ENCODE measurements at regions not wholly inside any gene's neighbourhood (a gene's known extent, or its start where the extent isn't known, plus 50 kb on each side); places are given as distances from the start of the nearest gene placed in this dataset.

- Histone ChIP-seq H3K27ac (ENCODE audit: low read depth, low read length) (no peak overlapping the region), H3K4me1 (ENCODE audit: control insufficient read depth in 2 of 2, insufficient read depth in 2 of 2, low read length in 2 of 2) (no peaks in the 10 kb centered on the region), H3K4me3 (ENCODE audit: low read length) (no peak overlapping the region), H3K36me3 (ENCODE audit: control insufficient read depth in 2 of 3, insufficient read depth in 3 of 3, low read length in 3 of 3) (no peaks in the 10 kb centered on the region), H3K27me3 (ENCODE audit: control insufficient read depth in 2 of 2, insufficient read depth in 2 of 2, low read length in 2 of 2) (no peaks in the 10 kb centered on the region), H3K9me3 (ENCODE audit: control insufficient read depth in 2 of 3, low read length in 3 of 3) (no peaks in the 10 kb centered on the region)
- ChIA-PET POLR2A (no interaction called here), CTCF (no interaction called here)
- Mint-ChIP-seq H3K27me3 (no peaks in the 10 kb centered on the region), H3K27ac (no peak overlapping the region), H3K4me3 (no peak overlapping the region), H3K4me1 (peaks cover 0 to 2% (median 0%) of the 10 kb centered on the region in 7 donors), H3K36me3 (no peaks in the 10 kb centered on the region), H3K9me3 (peaks cover 0 to 24% (median 12%) of the 10 kb centered on the region in 11 donors)
- DNase-seq (no peak), ATAC-seq (no peak)
- intact Hi-C loops (cut with micrococcal nuclease): no loop called here
Measured at GRCh38 chr11:16494918-16495691, 138.8 kb upstream of the SOX6 start.

- no peak overlapping the region for H3K27ac Mint-ChIP-seq
Measured at GRCh38 chr11:16484434-16484833, 128.1 kb upstream of the SOX6 start.

GRCh38 chr11:16474659-16475058 is 118.3 kb upstream of the SOX6 start:
- H3K9me3 ChIP-seq (ENCODE audit: control insufficient read depth in 2 of 3, low read length in 3 of 3): no peaks in the 10 kb centered on the region
- no peak for DNase-seq
- Mint-ChIP-seq H3K27me3 (no peaks in the 10 kb centered on the region), H3K4me3 (no peak overlapping the region), H3K27ac (no peak overlapping the region), H3K36me3 (no peaks in the 10 kb centered on the region), H3K4me1 (no peaks in the 10 kb centered on the region), H3K9me3 (peaks cover 0 to 6% (median 0%) of the 10 kb centered on the region in 11 donors)
- H3K36me3 ChIP-seq (ENCODE audit: control insufficient read depth in 2 of 3, insufficient read depth in 3 of 3, low read length in 3 of 3): no peaks in the 10 kb centered on the region
- no peak overlapping the region for H3K4me3 ChIP-seq (ENCODE audit: low read length)
- ATAC-seq: no peak
- no peaks in the 10 kb centered on the region for H3K4me1 ChIP-seq (ENCODE audit: control insufficient read depth in 2 of 2, insufficient read depth in 2 of 2, low read length in 2 of 2)
- intact Hi-C loops (cut with micrococcal nuclease): no loop called here
- ChIA-PET CTCF (no interaction called here), POLR2A (no interaction called here)
- no peak overlapping the region for H3K27ac ChIP-seq (ENCODE audit: low read depth, low read length)
- H3K27me3 ChIP-seq (ENCODE audit: control insufficient read depth in 2 of 2, insufficient read depth in 2 of 2, low read length in 2 of 2): no peaks in the 10 kb centered on the region

More at GRCh38 chr11:16484434-16484833, 128.1 kb upstream of the SOX6 start:
- Histone ChIP-seq H3K4me3 (ENCODE audit: low read length) (no peak overlapping the region), H3K4me1 (ENCODE audit: control insufficient read depth in 2 of 2, insufficient read depth in 2 of 2, low read length in 2 of 2) (no peaks in the 10 kb centered on the region), H3K36me3 (ENCODE audit: control insufficient read depth in 2 of 3, insufficient read depth in 3 of 3, low read length in 3 of 3) (no peaks in the 10 kb centered on the region), H3K9me3 (ENCODE audit: control insufficient read depth in 2 of 3, low read length in 3 of 3) (no peaks in the 10 kb centered on the region), H3K27me3 (ENCODE audit: control insufficient read depth in 2 of 2, insufficient read depth in 2 of 2, low read length in 2 of 2) (no peaks in the 10 kb centered on the region), H3K27ac (ENCODE audit: low read depth, low read length) (no peak overlapping the region)
- CTCF ChIA-PET: no interaction called here
- POLR2A ChIA-PET: no interaction called here
- intact Hi-C loops (cut with micrococcal nuclease): no loop called here
- Mint-ChIP-seq H3K9me3 (peaks cover 0 to 5% (median 0%) of the 10 kb centered on the region in 11 donors), H3K36me3 (no peaks in the 10 kb centered on the region), H3K4me1 (no peaks in the 10 kb centered on the region), H3K27me3 (no peaks in the 10 kb centered on the region), H3K4me3 (no peak overlapping the region)
- no peak for DNase-seq
- no peak for ATAC-seq

GRCh38 chr11:16469968-16470367 is 113.6 kb upstream of the SOX6 start:
- Mint-ChIP-seq H3K36me3 (no peaks in the 10 kb centered on the region), H3K4me1 (no peaks in the 10 kb centered on the region), H3K9me3 (peaks cover 0 to 15% (median 3%) of the 10 kb centered on the region in 11 donors), H3K27ac (no peak overlapping the region), H3K4me3 (no peak overlapping the region), H3K27me3 (no peaks in the 10 kb centered on the region)
- H3K9me3 ChIP-seq (ENCODE audit: control insufficient read depth in 2 of 3, low read length in 3 of 3): no peaks in the 10 kb centered on the region
- POLR2A ChIA-PET: no interaction called here
- no peaks in the 10 kb centered on the region for H3K27me3 ChIP-seq (ENCODE audit: control insufficient read depth in 2 of 2, insufficient read depth in 2 of 2, low read length in 2 of 2)
- no peak overlapping the region for H3K27ac ChIP-seq (ENCODE audit: low read depth, low read length)
- DNase-seq (no peak), ATAC-seq (no peak)
- CTCF ChIA-PET: no interaction called here
- H3K36me3 ChIP-seq (ENCODE audit: control insufficient read depth in 2 of 3, insufficient read depth in 3 of 3, low read length in 3 of 3): no peaks in the 10 kb centered on the region
- no peaks in the 10 kb centered on the region for H3K4me1 ChIP-seq (ENCODE audit: control insufficient read depth in 2 of 2, insufficient read depth in 2 of 2, low read length in 2 of 2)
- intact Hi-C loops (cut with micrococcal nuclease): no loop called here
- H3K4me3 ChIP-seq (ENCODE audit: low read length): no peak overlapping the region

- no peaks in the 10 kb centered on the region for H3K36me3 ChIP-seq (ENCODE audit: control insufficient read depth in 2 of 3, insufficient read depth in 3 of 3, low read length in 3 of 3)
- POLR2A ChIA-PET: no interaction called here
- no peaks in the 10 kb centered on the region for H3K27me3 ChIP-seq (ENCODE audit: control insufficient read depth in 2 of 2, insufficient read depth in 2 of 2, low read length in 2 of 2)
Measured at GRCh38 chr11:16468735-16469453, 112.5 kb upstream of the SOX6 start.

GRCh38 chr11:16460508-16460907 is 104.2 kb upstream of the SOX6 start:
- Histone ChIP-seq H3K36me3 (ENCODE audit: control insufficient read depth in 2 of 3, insufficient read depth in 3 of 3, low read length in 3 of 3) (no peaks in the 10 kb centered on the region), H3K27me3 (ENCODE audit: control insufficient read depth in 2 of 2, insufficient read depth in 2 of 2, low read length in 2 of 2) (no peaks in the 10 kb centered on the region), H3K9me3 (ENCODE audit: control insufficient read depth in 2 of 3, low read length in 3 of 3) (no peaks in the 10 kb centered on the region), H3K27ac (ENCODE audit: low read depth, low read length) (no peak overlapping the region), H3K4me3 (ENCODE audit: low read length) (no peak overlapping the region), H3K4me1 (ENCODE audit: control insufficient read depth in 2 of 2, insufficient read depth in 2 of 2, low read length in 2 of 2) (no peaks in the 10 kb centered on the region)
- H3K4me1 Mint-ChIP-seq: no peaks in the 10 kb centered on the region
- peaks cover 0 to 10% (median 0%) of the 10 kb centered on the region in 11 donors for H3K9me3 Mint-ChIP-seq
- peaks cover 0 to 5% (median 0%) of the 10 kb centered on the region in 5 donors for H3K27me3 Mint-ChIP-seq
- intact Hi-C loops (cut with micrococcal nuclease): no loop called here
- DNase-seq: no peak
- H3K36me3 Mint-ChIP-seq: no peaks in the 10 kb centered on the region
- CTCF ChIA-PET: no interaction called here
- H3K27ac Mint-ChIP-seq: no peak overlapping the region
- no peak for ATAC-seq
- POLR2A ChIA-PET: no interaction called here
- no peak overlapping the region for H3K4me3 Mint-ChIP-seq

More at GRCh38 chr11:16468735-16469453, 112.5 kb upstream of the SOX6 start:
- Mint-ChIP-seq H3K27ac (no peak overlapping the region), H3K9me3 (peaks cover 0 to 15% (median 3%) of the 10 kb centered on the region in 11 donors), H3K36me3 (no peaks in the 10 kb centered on the region), H3K4me3 (no peak overlapping the region), H3K4me1 (no peaks in the 10 kb centered on the region), H3K27me3 (no peaks in the 10 kb centered on the region)
- CTCF ChIA-PET: no interaction called here
- Histone ChIP-seq H3K9me3 (ENCODE audit: control insufficient read depth in 2 of 3, low read length in 3 of 3) (no peaks in the 10 kb centered on the region), H3K4me1 (ENCODE audit: control insufficient read depth in 2 of 2, insufficient read depth in 2 of 2, low read length in 2 of 2) (no peaks in the 10 kb centered on the region), H3K4me3 (ENCODE audit: low read length) (no peak overlapping the region), H3K27ac (ENCODE audit: low read depth, low read length) (no peak overlapping the region)
- intact Hi-C loops (cut with micrococcal nuclease): no loop called here
- ATAC-seq (no peak), DNase-seq (no peak)

GRCh38 chr11:16456366-16456765 is 100.0 kb upstream of the SOX6 start:
- peaks cover 0 to 5% (median 0%) of the 10 kb centered on the region in 5 donors for H3K27me3 Mint-ChIP-seq
- Histone ChIP-seq H3K4me3 (ENCODE audit: low read length) (no peak overlapping the region), H3K9me3 (ENCODE audit: control insufficient read depth in 2 of 3, low read length in 3 of 3) (no peaks in the 10 kb centered on the region), H3K36me3 (ENCODE audit: control insufficient read depth in 2 of 3, insufficient read depth in 3 of 3, low read length in 3 of 3) (no peaks in the 10 kb centered on the region), H3K27me3 (ENCODE audit: control insufficient read depth in 2 of 2, insufficient read depth in 2 of 2, low read length in 2 of 2) (no peaks in the 10 kb centered on the region), H3K27ac (ENCODE audit: low read depth, low read length) (no peak overlapping the region), H3K4me1 (ENCODE audit: control insufficient read depth in 2 of 2, insufficient read depth in 2 of 2, low read length in 2 of 2) (no peaks in the 10 kb centered on the region)
- ChIA-PET CTCF (no interaction called here), POLR2A (no interaction called here)
- no peaks in the 10 kb centered on the region for H3K4me1 Mint-ChIP-seq
- H3K4me3 Mint-ChIP-seq: no peak overlapping the region
- DNase-seq (no peak), ATAC-seq (no peak)
- no peaks in the 10 kb centered on the region for H3K36me3 Mint-ChIP-seq
- peaks cover 0 to 5% (median 0%) of the 10 kb centered on the region in 11 donors for H3K9me3 Mint-ChIP-seq
- intact Hi-C loops (cut with micrococcal nuclease): no loop called here
- no peak overlapping the region for H3K27ac Mint-ChIP-seq

Measured in naive thymus-derived CD4-positive, alpha-beta T cell (primary cell).